Central memory CD8-positive, alpha-beta T cell (primary cell): ENCODE measurements at regions not wholly inside any gene's neighbourhood (a gene's known extent, or its start where the extent isn't known, plus 50 kb on each side); places are given as distances from the start of the nearest gene placed in this dataset.

ENCODE experiments used
- ATAC-seq: fragments of 150-1000 bp; cut with Tn5 transposase; replicated peaks from 2 replicates; pipeline ENCODE4 v1.10.0; 2022; ENCODE audit warnings: mild to moderate bottlenecking, moderate FRiP score, moderate number of reproducible peaks; ENCODE audit not compliant: poor library complexity, severe bottlenecking; ENCODE audit errors: extremely low read depth
- DNase-seq, 2 donors: peaks; one replicate each; pipeline ENCODE4 v3.0.0; 2021; ENCODE audit warnings: low spot score in 2 of 2
- H3K27ac Mint-ChIP-seq: one replicate; pipeline ENCODE4 v1.8.0; 2022; ENCODE audit warnings: low read depth, mild to moderate bottlenecking, moderate library complexity, mixed read lengths
- H3K27me3 Mint-ChIP-seq: one replicate; pipeline ENCODE4 v1.8.0; 2022; ENCODE audit warnings: mixed read lengths
- H3K36me3 Mint-ChIP-seq: one replicate; pipeline ENCODE4 v1.8.0; 2022; ENCODE audit warnings: mild to moderate bottlenecking, moderate library complexity, mixed read lengths; ENCODE audit not compliant: insufficient read depth
- H3K4me1 Mint-ChIP-seq: one replicate; pipeline ENCODE4 v1.8.0; 2022; ENCODE audit warnings: mixed read lengths
- H3K4me3 Mint-ChIP-seq: one replicate; pipeline ENCODE4 v1.8.0; 2022; ENCODE audit warnings: mild to moderate bottlenecking, moderate library complexity, mixed read lengths
- H3K9me3 Mint-ChIP-seq: one replicate; pipeline ENCODE4 v1.8.0; 2022; ENCODE audit warnings: mixed read lengths

DNA sequence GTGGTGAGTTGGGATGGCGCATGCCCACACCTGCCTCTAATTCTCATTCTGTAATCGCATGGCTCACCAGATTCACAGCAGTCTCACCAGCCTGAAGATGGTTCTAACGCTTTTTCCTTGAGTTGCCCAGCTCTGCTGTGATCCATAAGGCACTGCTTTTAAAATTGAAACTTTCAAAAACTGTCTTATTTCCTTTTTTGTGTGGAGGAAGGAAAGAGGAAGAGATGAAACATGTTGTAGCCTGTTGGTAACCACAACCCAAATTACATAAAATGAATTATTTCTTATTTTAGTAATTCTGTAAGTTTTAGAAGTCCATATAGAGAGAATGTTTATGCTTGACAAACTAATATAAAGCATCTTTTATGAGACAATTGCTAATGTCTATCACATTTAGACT is 165.4 kb downstream of the RBM43 start:
- Mint-ChIP-seq H3K36me3 (no peaks in the 10 kb centered on the region), H3K4me1 (no peaks in the 10 kb centered on the region), H3K9me3 (no peaks in the 10 kb centered on the region), H3K27me3 (peaks cover 22% of the 10 kb centered on the region), H3K27ac (no peak overlapping the region), H3K4me3 (no peak overlapping the region)
- no peak for ATAC-seq
- DNase-seq: no peak

DNA sequence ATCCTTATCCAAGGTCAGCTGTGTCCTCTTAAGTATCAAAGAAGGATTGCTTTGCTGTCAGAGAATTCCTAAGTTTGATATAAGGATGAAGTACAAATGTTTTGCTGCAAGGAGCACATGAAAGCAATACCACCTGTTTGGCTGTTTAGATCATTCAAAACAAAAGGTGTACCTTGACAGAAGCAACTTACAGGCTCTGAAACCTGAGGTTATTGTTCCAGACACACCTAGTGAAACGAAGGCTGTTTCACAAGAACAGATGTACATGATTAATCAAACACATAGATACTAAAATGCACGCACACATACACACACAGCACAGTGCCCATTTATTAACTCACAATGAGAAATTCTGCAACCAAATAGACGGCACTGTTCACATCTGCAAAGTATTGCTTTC is 166.2 kb downstream of the RBM43 start:
- H3K9me3 Mint-ChIP-seq: no peaks in the 10 kb centered on the region
- ATAC-seq: no peak
- peaks cover 22% of the 10 kb centered on the region for H3K27me3 Mint-ChIP-seq
- H3K36me3 Mint-ChIP-seq: no peaks in the 10 kb centered on the region
- H3K27ac Mint-ChIP-seq: no peak overlapping the region
- H3K4me3 Mint-ChIP-seq: no peak overlapping the region
- DNase-seq: no peak
- H3K4me1 Mint-ChIP-seq: no peaks in the 10 kb centered on the region

DNA sequence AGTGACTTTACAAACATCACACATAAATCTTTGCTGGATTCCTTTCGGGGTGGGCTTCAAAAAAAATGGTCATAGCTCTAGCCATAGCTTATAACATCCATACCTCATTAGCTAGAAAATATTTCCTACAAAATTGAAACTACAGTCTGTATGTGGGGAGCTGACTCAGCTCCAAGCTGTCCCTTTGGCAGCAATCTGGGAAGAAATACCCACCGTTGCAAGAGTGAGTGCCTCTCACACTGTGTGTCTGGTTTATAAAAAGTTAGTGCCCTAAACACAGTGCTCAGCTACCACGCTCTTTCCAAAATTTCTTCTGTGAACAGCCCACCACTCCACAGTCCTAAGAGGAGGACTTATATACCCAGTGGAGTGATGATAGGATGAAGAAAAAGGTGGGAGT is 170.1 kb downstream of the RBM43 start:
- Mint-ChIP-seq H3K9me3 (no peaks in the 10 kb centered on the region), H3K27me3 (peaks cover 18% of the 10 kb centered on the region), H3K36me3 (no peaks in the 10 kb centered on the region), H3K4me1 (no peaks in the 10 kb centered on the region), H3K4me3 (no peak overlapping the region), H3K27ac (no peak overlapping the region)
- DNase-seq (no peak), ATAC-seq (no peak)

DNA sequence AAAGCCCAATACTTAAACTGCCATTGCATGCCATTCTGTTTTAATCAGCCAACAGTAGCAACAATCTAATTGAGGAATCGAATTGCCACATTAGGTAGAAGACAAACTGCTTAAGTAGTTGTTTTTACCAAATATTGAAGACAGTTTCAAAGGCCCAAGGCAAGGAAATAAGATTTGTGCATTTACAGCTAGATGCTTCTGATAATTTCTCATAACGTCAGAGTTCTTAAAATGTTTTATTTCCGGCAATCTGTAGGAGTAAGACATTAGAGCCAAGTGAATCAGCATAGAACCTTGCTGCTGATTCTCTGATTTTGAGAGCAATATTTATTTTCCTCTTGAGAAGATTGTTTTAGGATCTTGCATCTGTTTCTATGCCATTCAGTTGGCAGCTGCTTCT is 174.3 kb downstream of the RBM43 start:
- Mint-ChIP-seq H3K27ac (no peak overlapping the region), H3K36me3 (no peaks in the 10 kb centered on the region), H3K4me1 (no peaks in the 10 kb centered on the region), H3K4me3 (no peak overlapping the region), H3K9me3 (no peaks in the 10 kb centered on the region), H3K27me3 (peaks cover 35% of the 10 kb centered on the region)
- no peak for ATAC-seq
- no peak for DNase-seq

DNA sequence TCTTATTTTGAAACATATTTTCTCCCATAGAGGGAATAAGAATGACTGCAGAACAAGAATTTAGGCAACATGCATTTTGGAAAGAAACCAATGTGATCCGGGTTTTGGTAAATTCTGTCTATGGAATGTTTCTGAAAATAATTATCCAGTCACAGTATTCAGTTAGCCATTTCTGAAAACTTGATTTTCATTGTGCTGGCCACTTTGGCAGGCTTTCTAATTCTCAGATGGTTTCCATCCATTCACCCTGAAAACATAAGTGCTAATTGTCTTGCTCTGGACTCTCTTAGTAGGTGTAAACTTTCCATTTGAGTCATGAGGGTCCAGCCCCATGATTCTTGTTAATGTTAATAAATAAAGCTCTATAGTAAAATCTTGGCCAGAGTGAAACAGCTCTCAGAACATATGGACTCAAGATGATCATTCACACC is 176.5 kb downstream of the RBM43 start:
- DNase-seq: no peak
- peaks cover 6% of the 10 kb centered on the region for H3K9me3 Mint-ChIP-seq
- peaks cover 51% of the 10 kb centered on the region for H3K27me3 Mint-ChIP-seq
- ATAC-seq: no peak
- H3K36me3 Mint-ChIP-seq: no peaks in the 10 kb centered on the region
- no peaks in the 10 kb centered on the region for H3K4me1 Mint-ChIP-seq
- no peak overlapping the region for H3K27ac Mint-ChIP-seq
- no peak overlapping the region for H3K4me3 Mint-ChIP-seq

DNA sequence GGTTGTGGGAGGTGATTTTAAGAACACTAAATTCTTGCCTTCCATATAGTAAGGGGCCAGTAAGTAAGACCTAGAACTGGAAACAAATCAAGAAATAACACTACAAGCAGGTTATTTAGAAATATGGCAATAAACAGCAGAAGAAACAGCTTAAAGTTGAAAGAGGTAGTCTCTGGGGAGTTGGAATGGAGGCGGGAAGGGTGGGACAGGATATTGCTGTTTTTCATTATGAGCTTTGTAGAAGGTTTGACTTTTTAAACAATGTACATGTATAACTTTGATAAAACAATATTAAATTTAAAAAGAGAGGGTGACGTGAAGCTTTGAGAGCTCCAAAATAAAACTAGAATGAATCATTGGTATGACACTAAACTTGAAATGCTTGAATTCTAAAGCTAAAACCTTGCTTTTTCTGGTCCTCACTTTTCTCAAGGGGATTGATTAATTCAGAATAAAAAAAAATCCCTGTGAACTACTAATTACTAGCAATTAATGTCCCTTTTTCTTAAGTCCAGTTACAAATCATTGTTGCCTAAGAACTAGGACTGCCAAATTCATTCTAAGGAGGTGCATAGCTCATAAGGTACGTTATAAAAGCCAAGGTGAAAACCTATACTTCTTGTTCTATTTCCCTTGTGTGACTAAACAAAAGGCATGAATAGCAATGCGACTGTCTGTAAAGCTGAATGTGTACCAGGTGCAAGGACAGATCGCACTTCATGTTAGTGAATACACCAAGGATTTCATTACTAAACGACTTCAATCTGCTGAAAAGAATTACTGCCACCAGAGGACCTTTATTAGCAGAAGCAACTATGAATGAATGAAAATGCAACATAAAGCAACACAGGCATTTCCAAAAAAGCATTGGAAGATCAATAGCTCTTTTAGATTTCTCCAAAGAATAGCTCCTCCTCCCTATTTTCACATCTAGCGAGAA is 177.5 kb downstream of the RBM43 start:
- ATAC-seq: no peak
- peaks cover 6% of the 10 kb centered on the region for H3K9me3 Mint-ChIP-seq

DNA sequence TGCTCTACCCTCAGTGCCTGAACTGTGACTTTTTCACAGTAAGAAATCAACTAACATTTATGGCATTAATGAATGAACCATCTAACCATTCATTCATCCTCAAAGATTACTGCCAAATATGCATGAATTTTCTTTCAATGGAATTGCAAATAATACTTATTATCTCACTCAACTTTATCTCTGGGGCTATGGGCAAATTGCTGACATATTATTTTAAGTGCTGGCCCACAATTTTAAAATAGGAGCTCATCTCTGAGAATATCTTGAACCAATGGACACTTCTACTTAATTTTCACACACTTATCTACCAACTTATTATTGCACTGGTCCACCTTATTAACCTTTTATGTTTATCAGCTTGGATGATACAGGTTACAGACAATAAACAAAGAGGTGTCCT is 182.8 kb downstream of the RBM43 start:
- DNase-seq (no peak), ATAC-seq (no peak)
- Mint-ChIP-seq H3K27ac (no peak overlapping the region), H3K36me3 (no peaks in the 10 kb centered on the region), H3K9me3 (peaks cover 6% of the 10 kb centered on the region), H3K4me3 (no peak overlapping the region), H3K27me3 (peaks cover 78% of the 10 kb centered on the region), H3K4me1 (no peaks in the 10 kb centered on the region)

More for the DNA sequence above, 177.5 kb downstream of the RBM43 start:
- Mint-ChIP-seq H3K36me3 (no peaks in the 10 kb centered on the region), H3K27ac (no peak overlapping the region), H3K4me1 (no peaks in the 10 kb centered on the region), H3K27me3 (peaks cover 54% of the 10 kb centered on the region), H3K4me3 (no peak overlapping the region)
- no peak for DNase-seq

DNA sequence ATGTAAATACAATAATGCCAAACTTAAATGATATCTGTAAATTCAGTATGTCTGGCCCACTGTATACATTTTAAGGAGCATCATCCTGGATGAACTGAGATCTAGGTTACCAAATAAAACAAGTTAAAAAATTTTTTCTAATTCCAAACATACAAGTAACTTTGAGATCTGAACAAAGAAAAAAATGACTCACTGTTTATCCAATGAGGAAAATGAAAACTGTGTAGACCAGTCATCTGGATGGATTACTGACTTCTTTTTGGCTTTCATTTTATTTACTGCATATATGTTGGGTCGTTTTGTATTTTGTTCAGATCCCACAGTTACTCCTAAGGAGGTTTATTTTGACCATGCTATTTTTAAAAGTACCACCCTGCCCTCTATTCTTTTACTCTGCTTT is 189.8 kb downstream of the RBM43 start:
- H3K4me1 Mint-ChIP-seq: no peaks in the 10 kb centered on the region
- no peak for ATAC-seq
- no peak overlapping the region for H3K4me3 Mint-ChIP-seq

DNA sequence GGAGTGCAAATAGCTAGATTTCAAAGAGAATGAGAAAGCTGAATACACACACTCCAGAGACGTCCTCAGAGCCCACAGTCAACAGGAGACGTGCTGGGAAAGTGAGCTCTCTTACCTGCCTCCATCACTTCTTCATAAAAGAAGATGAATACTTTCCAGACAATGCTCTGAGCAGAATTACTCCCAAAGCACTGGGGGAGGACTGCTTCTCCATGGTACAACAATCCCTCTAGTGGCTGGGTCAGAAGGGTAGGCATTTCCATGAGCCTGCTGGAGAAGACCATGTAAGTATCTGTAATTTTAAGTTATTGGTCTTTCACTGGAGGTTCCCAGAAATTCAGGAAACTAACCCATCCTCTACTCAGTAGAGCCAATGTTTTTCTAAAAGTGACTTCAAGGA is 190.3 kb downstream of the RBM43 start:
- DNase-seq: no peak
- no peaks in the 10 kb centered on the region for H3K36me3 Mint-ChIP-seq
- no peak for ATAC-seq

More for the DNA sequence above, 189.8 kb downstream of the RBM43 start:
- H3K27ac Mint-ChIP-seq: no peak overlapping the region
- H3K27me3 Mint-ChIP-seq: peaks cover 50% of the 10 kb centered on the region
- no peak for DNase-seq
- no peaks in the 10 kb centered on the region for H3K36me3 Mint-ChIP-seq
- no peaks in the 10 kb centered on the region for H3K9me3 Mint-ChIP-seq

DNA sequence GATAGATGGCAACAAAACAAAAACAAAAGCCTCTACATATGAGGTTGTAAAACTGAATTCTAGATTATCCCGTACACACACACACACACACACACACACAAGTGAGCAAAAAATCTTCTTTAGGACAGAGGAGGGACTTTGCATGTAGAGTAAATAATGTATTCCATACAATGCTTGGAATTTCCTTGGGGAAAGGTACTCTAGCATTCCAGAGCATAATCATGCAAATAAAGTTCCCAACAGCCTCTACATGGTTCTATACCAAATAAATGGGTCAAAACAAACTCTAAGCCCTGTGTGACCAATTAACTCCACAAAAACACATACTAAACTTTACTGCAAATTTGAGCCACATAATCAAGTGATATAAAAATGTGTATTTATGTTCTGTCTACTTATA is 191.4 kb downstream of the RBM43 start:
- Mint-ChIP-seq H3K27me3 (peaks cover 37% of the 10 kb centered on the region), H3K27ac (no peak overlapping the region), H3K36me3 (no peaks in the 10 kb centered on the region), H3K4me1 (no peaks in the 10 kb centered on the region), H3K9me3 (no peaks in the 10 kb centered on the region), H3K4me3 (no peak overlapping the region)
- no peak for ATAC-seq
- no peak for DNase-seq

More for the DNA sequence above, 190.3 kb downstream of the RBM43 start:
- Mint-ChIP-seq H3K4me1 (no peaks in the 10 kb centered on the region), H3K27ac (no peak overlapping the region), H3K27me3 (peaks cover 46% of the 10 kb centered on the region), H3K9me3 (no peaks in the 10 kb centered on the region), H3K4me3 (no peak overlapping the region)

DNA sequence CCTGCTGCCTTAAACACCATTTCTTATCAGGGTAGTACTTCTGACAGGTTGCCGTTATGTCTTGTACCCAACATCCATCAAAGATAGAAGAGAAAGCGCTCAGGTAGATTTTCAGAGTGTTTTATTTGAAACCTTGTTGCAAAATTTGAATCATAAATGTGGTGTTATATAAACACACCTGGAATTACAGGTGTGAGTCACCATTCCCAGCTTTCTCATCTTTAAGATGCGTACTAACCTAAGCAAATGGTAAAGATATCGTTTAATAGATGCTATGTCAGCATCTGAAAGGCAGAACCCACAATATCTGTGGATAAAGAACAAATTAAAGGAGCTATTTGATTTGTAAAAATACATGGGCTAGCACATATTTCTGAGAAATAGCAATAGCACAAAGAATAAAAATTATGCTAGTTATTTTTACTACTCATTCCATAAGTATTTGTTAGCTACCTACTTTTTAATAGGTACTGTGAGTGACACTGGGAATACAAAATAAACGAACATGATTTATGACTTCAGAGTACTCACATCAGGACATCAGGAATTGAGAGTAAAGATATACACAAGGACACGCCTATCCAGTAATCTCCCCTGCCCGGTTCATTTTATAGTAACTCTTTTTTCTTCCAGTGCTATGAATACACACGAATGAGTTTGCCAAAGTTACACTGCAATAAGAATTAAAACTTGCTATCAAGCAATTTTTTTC is 193.8 kb downstream of the RBM43 start:
- ATAC-seq (no peak), DNase-seq (no peak)
- no peak overlapping the region for H3K27ac Mint-ChIP-seq
- peaks cover 21% of the 10 kb centered on the region for H3K27me3 Mint-ChIP-seq
- no peak overlapping the region for H3K4me3 Mint-ChIP-seq
- no peaks in the 10 kb centered on the region for H3K4me1 Mint-ChIP-seq
- no peaks in the 10 kb centered on the region for H3K36me3 Mint-ChIP-seq
- no peaks in the 10 kb centered on the region for H3K9me3 Mint-ChIP-seq

DNA sequence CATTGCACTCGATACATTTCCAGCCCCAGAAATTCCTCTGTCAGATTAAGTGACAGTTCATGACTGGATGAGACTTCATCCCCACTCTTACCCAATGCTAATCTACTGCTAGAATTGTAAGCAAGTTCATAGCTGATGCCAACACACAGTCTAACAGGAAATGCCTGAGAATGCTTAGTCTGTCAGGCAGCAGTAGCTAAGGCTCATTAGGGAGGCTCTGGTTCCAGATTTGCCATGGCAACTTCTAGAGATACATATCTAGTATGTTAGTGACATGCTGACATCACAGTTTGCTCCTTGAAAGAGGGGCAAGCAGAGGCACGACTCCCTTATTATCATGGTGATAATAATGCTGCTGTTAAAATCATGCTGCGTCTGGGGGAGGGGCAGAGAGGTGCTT is 198.4 kb downstream of the RBM43 start:
- peaks cover 31% of the 10 kb centered on the region for H3K27me3 Mint-ChIP-seq
- ATAC-seq (no peak), DNase-seq (no peak)
- no peaks in the 10 kb centered on the region for H3K4me1 Mint-ChIP-seq
- H3K4me3 Mint-ChIP-seq: no peak overlapping the region
- H3K9me3 Mint-ChIP-seq: no peaks in the 10 kb centered on the region
- H3K27ac Mint-ChIP-seq: no peak overlapping the region
- no peaks in the 10 kb centered on the region for H3K36me3 Mint-ChIP-seq

DNA sequence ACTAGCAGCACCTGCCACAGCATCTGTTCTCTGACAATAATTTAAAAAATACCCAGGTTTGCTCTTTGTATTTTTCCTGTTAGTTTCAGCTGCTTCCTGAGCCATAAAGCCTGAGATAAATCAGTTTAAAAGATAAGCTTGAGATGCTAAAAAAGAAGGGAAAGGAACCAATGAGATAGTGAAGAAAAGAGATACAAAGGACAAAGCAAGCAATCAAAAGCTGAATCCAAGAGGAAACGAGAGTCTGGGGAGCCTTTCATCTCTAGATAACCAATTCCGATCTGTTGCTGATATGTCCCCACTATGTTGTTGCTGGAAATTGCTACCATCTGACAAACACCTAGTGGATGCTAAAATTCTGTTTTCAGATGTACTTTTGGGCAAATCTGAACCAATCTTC is 201.4 kb downstream of the RBM43 start:
- Mint-ChIP-seq H3K27me3 (peaks cover 28% of the 10 kb centered on the region), H3K36me3 (no peaks in the 10 kb centered on the region), H3K4me3 (no peak overlapping the region), H3K27ac (no peak overlapping the region), H3K4me1 (no peaks in the 10 kb centered on the region), H3K9me3 (no peaks in the 10 kb centered on the region)
- no peak for ATAC-seq
- no peak for DNase-seq
